Parathyroid adenoma (tissue), 2 donors: ENCODE measurements at regions not wholly inside any gene's neighbourhood (a gene's known extent, or its start where the extent isn't known, plus 50 kb on each side); places are given as distances from the start of the nearest gene placed in this dataset.

Experiments
- H2AFZ ChIP-seq: fragments of 300-600 bp; sonication (generic); one replicate; pipeline ENCODE4 v1.7.0; 2017; ENCODE audit warnings: antibody characterized with exemption, mild to moderate bottlenecking
- H3K27ac ChIP-seq: fragments of 300-600 bp; sonication (generic); one replicate; pipeline ENCODE4 v1.7.0; 2017
- H3K27me3 ChIP-seq: fragments of 300-600 bp; sonication (generic); one replicate; pipeline ENCODE4 v1.7.0; 2017; ENCODE audit warnings: low read length; ENCODE audit not compliant: control insufficient read depth, insufficient read depth
- H3K36me3 ChIP-seq: fragments of 300-600 bp; sonication (generic); one replicate; pipeline ENCODE4 v1.7.0; 2017; ENCODE audit warnings: low read length; ENCODE audit not compliant: control insufficient read depth, insufficient read depth
- H3K4me1 ChIP-seq: fragments of 300-600 bp; sonication (generic); one replicate; pipeline ENCODE4 v1.7.0; 2017; ENCODE audit warnings: control low read depth
- H3K4me2 ChIP-seq: fragments of 300-600 bp; sonication (generic); one replicate; pipeline ENCODE4 v1.7.0; 2017; ENCODE audit warnings: low read length
- H3K4me3 ChIP-seq: fragments of 300-600 bp; sonication (generic); one replicate; pipeline ENCODE4 v1.7.0; 2017; ENCODE audit warnings: low read depth, low read length
- H3K79me2 ChIP-seq: fragments of 300-600 bp; sonication (generic); one replicate; pipeline ENCODE4 v1.7.0; 2017; ENCODE audit warnings: control low read depth
- H3K9ac ChIP-seq: fragments of 300-600 bp; sonication (generic); one replicate; pipeline ENCODE4 v1.7.0; 2017; ENCODE audit warnings: mild to moderate bottlenecking
- H3K9me3 ChIP-seq: fragments of 300-600 bp; sonication (generic); one replicate; pipeline ENCODE4 v1.7.0; 2017; ENCODE audit warnings: low read length; ENCODE audit not compliant: control insufficient read depth
- TF ChIP-seq, protein P1 (sequence below): fragments of 300-600 bp; sonication (generic); IDR thresholded peaks from one replicate; pipeline ENCODE4 v1.7.0; 2017; ENCODE audit warnings: antibody characterized with exemption, mild to moderate bottlenecking
- donor health status: primary hyperparathyroidism.

DNA sequence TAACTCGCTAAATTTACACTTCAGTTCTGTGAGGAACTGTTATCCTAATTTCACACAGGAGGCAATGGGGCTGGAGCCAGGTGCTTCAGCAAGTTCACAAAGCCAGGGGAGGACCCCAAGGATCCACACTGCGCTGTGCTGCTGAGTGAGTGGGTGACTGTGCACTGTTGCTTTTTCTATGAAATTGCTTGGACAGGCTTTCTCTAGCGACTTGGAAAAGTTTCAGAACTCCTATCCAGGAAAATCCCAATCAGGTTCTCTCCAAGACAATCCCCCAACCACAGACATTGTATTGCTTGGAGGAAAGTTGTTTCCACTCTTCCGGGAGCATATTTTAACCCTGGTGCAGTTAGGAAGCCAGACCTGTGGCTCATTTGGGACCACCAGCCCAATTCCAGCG is 175.9 kb upstream of the CST7 start:
- Histone ChIP-seq H3K27ac (no peak overlapping the region), H3K79me2 (no peaks in the 10 kb centered on the region), H3K4me2 (no peak overlapping the region), H3K4me3 (no peak overlapping the region), H3K27me3 (no peaks in the 10 kb centered on the region), H3K4me1 (no peaks in the 10 kb centered on the region), H3K9me3 (no peaks in the 10 kb centered on the region), H2AFZ (no peak overlapping the region), H3K9ac (no peak overlapping the region), H3K36me3 (no peaks in the 10 kb centered on the region)
- TF ChIP-seq, protein P1, sequence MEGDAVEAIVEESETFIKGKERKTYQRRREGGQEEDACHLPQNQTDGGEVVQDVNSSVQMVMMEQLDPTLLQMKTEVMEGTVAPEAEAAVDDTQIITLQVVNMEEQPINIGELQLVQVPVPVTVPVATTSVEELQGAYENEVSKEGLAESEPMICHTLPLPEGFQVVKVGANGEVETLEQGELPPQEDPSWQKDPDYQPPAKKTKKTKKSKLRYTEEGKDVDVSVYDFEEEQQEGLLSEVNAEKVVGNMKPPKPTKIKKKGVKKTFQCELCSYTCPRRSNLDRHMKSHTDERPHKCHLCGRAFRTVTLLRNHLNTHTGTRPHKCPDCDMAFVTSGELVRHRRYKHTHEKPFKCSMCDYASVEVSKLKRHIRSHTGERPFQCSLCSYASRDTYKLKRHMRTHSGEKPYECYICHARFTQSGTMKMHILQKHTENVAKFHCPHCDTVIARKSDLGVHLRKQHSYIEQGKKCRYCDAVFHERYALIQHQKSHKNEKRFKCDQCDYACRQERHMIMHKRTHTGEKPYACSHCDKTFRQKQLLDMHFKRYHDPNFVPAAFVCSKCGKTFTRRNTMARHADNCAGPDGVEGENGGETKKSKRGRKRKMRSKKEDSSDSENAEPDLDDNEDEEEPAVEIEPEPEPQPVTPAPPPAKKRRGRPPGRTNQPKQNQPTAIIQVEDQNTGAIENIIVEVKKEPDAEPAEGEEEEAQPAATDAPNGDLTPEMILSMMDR = no peak

DNA sequence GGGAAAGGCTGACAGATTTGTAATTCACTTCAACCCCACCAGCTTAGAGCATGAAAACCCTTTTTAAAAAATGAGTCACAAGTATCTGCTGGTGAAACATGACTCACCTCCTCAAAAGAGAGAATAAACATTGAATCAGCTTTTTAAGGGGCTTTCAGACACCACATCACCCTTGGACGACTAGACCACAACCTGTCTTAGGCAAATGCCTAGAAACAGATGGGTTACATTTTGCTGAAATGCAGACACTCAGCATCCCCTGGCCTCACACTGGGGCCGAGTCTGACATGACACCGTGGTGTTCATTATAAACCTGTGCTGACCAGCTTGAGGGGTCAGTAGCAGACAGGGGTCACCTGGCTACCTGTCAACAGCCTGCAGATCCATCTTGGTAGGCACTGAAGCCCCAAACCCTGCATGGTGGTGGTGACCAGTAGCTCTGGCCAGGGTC is 175.3 kb upstream of the CST7 start:
- no peaks in the 10 kb centered on the region for H3K4me1 ChIP-seq
- H3K9ac ChIP-seq = no peak overlapping the region
- no peak overlapping the region for H3K4me3 ChIP-seq
- no peak overlapping the region for H3K4me2 ChIP-seq
- H3K9me3 ChIP-seq = no peaks in the 10 kb centered on the region
- H3K36me3 ChIP-seq = no peaks in the 10 kb centered on the region
- H2AFZ ChIP-seq = no peak overlapping the region
- no peaks in the 10 kb centered on the region for H3K27me3 ChIP-seq
- H3K27ac ChIP-seq = no peak overlapping the region
- TF ChIP-seq, protein P1 = no peak
- no peaks in the 10 kb centered on the region for H3K79me2 ChIP-seq

DNA sequence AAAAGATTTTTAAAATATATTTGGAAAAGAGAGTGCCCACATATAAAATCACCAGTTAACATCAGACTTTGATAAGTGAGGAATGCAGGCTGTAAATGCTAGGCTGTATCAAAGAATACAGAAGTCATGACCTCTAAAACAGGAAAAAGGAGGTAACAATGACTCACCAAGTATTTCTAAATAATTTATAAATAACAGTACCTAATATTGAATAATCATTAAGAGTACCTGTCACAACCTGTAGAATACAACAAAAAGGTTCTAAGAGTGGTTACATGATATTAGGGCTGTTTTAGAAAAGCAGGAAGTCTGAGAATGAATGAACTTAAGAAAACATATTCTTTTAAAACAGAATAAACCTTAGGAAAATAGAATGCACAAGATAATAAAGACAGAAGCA is 173.1 kb upstream of the CST7 start:
- Histone ChIP-seq H3K4me1 (no peaks in the 10 kb centered on the region), H3K9me3 (no peaks in the 10 kb centered on the region)

DNA sequence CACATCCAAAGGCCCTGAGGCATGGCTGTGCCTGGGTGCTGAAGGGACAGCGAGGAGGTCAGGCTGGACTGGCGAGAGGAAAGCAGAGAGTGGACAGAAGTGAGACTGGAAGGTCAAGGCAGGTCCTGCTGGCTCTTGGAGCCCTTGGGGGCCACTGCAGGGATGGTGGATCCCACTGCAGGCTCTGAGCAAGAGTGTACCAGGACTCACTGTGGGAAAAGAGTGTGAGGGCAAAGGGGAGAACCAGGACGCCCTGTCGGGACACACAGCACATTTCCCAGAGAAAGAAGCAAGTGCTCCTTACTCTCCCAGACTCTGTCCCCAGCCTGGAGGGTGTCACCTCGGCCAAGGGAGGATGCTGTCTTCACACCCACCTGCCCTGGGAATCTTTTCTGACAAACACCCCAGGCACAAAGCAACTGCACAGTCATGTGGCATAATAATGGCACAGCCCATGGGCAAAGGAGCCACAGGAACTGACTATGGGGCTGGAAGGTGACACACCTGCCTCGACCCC is 172.3 kb upstream of the CST7 start:
- Histone ChIP-seq H3K4me3 (no peak overlapping the region), H3K79me2 (no peaks in the 10 kb centered on the region), H3K9me3 (no peaks in the 10 kb centered on the region), H3K27me3 (no peaks in the 10 kb centered on the region), H3K4me1 (no peaks in the 10 kb centered on the region), H3K9ac (no peak overlapping the region), H2AFZ (no peak overlapping the region), H3K4me2 (no peak overlapping the region), H3K36me3 (no peaks in the 10 kb centered on the region), H3K27ac (no peak overlapping the region)
- TF ChIP-seq, protein P1 = no peak

More for the DNA sequence above, 173.1 kb upstream of the CST7 start:
- TF ChIP-seq, protein P1 = no peak
- Histone ChIP-seq H3K27me3 (no peaks in the 10 kb centered on the region), H3K4me3 (no peak overlapping the region), H3K4me2 (no peak overlapping the region), H3K9ac (no peak overlapping the region), H3K36me3 (no peaks in the 10 kb centered on the region), H3K79me2 (no peaks in the 10 kb centered on the region), H2AFZ (no peak overlapping the region), H3K27ac (no peak overlapping the region)

DNA sequence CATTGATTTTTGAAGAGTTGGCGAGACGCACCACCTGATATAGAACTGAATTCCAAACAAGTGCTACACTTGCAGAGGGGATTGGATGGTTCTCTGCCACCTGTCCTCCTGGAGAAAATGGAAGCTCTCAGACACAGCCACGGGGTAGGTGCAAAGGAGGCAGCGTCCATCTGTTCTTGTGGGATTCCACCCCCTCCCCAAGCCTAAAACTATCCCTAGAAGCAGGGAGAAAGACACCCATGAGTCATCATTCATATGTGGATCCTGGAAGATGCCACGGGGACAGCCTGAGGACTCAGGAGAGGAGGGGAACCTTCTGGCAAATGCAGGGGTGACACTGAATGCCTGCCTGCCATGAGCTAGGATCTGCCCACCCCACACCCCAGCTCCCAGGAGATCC is 171.3 kb upstream of the CST7 start:
- Histone ChIP-seq H3K79me2 (no peaks in the 10 kb centered on the region), H3K4me1 (no peaks in the 10 kb centered on the region), H2AFZ (no peak overlapping the region), H3K36me3 (no peaks in the 10 kb centered on the region), H3K27ac (no peak overlapping the region), H3K4me2 (no peak overlapping the region), H3K4me3 (no peak overlapping the region), H3K27me3 (no peaks in the 10 kb centered on the region), H3K9me3 (no peaks in the 10 kb centered on the region), H3K9ac (no peak overlapping the region)
- TF ChIP-seq, protein P1 = no peak
